SW480 (cell line): ENCODE measurements at regions not wholly inside any gene's neighbourhood (a gene's known extent, or its start where the extent isn't known, plus 50 kb on each side); places are given as distances from the start of the nearest gene placed in this dataset.

Source experiments
- DNase-seq: peaks from one replicate; pipeline ENCODE4 v3.0.0-alpha.2; 2016; ENCODE audit warnings: low spot score

DNA sequence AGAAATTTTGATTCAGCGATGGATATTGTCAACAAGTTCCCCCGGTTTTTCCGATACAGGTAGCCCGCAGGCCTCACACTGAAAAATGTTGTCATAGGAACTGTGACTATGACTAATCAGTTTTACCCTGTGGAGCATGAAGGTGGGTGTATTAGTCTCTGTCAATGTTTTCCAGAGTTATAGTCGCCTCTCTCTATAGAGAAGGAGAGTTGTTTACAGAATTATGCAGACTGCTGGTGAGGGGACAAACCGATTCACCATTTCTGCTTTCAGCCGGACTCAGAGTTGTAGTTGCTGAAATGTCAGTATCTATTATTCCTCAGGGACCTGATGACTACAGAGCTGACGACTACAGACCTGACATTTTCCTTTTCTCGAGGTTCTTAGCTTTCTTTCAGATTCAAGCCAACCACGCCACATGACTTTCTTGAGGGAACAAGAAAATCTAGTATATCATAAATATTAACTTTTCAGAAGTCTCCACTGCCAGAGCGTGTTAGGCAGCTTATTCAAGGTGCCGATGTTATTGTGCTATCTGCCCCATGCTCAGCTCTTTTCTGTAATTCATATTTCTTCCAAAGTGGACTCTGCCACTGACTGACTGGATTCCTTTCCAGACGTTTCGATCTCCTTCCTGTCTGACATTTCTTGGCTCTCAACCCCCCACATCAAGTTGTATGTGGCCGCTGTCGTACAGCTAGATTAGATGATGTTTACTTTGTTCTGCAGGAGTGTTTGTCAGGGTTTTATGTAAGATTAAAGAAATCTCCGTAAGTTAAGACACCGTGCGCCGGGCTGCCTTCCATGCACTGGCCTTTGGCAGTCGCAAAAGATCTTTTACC, 178.1 kb downstream of the FGF1 start:
- peak; percentile 22 for DNase-seq

DNA sequence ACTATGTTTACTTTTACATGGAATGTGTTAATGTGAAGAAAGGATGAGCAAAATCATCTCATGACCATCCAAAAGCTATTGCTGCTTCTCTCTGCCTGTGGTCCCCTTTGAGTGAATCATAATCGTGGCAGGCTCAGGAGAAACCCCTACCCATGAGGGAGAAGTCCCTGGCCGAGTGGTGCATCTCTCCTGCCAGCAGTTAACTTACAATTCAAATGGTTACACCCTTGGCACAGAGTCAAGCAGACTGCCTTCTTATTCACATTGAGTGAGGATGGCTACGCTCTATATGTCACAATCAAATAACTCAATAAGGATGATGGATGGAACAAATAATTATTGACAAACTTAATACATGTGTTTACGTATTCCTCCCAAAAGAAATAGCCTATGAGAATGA, 179.1 kb downstream of the FGF1 start:
- no peak for DNase-seq

DNA sequence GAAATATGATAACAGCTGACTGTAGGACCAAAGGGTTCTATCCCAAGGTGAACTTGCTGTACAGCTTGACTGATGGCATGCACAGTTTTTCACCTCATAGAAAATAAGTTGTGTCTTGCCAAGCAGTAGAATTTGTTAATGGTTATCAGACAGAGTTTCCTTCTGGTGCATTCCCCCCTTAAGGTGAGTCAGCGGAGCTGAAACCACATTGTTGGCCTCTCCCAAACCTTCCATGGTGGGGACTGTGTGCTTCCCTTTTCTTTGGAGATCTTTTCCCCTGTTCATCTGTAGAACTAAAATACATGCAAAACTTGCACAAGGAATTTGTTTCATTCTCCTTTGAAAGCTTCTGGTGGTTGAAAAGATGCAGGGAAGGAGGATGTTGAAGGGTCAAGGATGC, 179.8 kb downstream of the FGF1 start:
- peak; percentile 25 for DNase-seq

DNA sequence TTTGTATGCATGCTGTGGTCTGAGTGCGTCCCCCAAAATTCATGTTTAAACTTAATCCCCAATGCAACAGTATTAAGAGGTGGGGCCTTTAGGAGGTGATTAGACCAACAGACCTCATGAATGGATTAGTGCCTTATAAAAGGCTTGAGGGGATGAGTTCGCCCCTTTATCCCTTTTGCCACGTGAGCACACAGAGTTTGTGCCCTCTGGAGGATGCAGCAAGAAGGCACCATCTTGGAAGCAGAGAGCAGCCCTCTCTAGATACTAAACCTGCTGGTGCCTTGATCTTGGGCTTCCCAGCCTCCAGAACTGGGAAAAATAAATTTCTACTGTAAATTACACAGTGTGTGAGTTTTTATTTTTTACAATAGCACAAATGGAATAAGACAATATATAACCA, 177.1 kb upstream of the SPRY4 start:
- no peak for DNase-seq

DNA sequence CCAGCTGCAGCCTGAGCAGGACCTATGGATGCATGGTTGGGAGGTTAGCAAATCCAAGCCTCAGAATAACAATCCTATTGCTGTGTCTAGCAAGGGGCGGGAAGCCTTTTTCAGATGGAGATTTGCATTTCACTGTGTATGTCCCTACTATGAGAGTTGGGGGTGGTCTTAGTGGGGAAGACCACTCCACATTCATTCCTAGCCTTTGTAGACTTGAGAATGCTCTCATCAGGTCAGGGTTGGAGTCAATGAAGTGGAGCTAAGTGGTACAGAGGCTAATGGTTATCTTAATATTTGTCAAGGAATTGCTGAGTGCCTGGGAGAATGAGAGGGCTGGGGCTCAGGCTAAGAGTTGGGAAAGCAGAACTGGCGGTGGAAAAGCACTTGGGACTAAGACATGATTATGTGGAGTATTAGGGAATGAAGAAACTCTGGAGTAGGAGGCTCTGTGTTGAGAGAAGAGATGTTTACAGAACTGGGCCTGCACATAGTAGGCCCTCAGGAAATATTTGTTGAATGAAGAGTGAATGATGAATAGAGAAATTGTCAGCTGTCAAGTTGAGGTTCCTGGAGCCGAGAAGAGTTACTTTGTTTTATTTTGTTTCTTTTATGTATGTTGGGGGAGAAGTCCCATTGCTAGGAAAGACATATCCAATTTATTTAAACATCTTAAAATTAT, 175.5 kb upstream of the SPRY4 start:
- DNase-seq: no peak

DNA sequence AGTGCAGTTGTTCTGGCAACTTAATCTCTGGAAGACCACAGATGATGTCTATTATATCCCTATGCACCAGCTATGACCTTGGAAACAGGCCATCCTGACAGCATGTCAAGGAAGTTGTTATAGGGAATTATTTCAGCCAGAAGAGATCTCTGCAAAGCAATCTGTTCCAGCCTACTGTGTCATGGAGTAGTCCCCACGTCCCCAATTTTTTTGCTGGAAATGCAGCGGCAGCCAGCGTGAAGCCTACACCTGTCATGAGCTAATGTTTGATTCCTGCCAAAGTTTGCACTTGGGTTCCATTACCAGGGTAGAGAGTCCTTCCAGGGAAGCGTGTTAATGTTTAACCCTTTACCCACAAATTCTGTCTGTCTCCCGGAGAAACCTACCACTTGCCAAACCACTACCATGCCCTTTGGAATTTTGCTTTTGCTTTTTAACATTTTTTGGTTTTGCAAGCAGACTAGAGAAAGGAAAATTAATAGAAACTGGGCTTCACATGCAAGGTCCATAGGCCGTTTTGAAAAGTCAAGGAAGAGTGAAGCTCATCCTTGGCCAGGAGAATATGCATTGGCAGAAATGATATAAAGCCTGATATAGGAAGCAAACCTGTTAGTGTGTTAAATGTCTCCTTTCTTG, 174.9 kb upstream of the SPRY4 start:
- peak; percentile 54 for DNase-seq

DNA sequence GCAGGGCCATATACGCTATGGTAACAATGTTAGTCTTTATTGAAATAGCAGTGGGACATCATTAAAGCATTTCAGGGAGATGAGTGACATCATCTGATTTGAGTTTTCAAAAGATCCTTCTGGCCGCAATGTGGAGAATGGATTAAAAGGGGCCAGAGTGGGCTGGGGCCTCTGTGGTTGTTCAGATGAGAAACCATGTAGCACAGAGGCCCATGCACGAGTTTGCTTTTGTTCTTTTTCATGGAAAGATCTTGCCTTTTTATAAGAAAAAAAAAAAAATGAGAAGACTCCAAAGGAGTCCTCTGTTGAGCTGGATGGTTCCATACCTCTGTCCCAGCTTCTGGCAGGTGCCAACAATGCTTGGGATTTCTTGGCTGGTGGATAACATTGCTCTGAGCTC, 173.5 kb upstream of the SPRY4 start:
- DNase-seq: no peak

DNA sequence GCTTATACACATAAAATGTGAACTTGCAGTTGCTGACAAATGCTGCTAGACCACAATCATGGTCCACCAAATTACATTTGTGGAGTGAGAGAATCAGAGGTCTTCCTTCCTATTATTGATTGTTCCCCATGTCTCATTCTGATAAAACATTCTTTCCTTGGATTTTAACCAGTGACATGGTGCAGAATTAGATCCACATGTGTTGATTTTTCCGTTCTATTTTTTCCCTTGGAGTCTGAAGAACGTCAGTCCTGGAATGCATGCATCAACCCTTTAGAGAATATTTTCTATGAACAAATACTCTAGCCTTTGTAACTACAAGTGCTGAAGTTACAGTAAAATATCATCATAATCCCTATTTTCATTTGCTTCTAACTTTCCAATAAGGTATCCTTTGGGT, 170.7 kb upstream of the SPRY4 start:
- no peak for DNase-seq

DNA sequence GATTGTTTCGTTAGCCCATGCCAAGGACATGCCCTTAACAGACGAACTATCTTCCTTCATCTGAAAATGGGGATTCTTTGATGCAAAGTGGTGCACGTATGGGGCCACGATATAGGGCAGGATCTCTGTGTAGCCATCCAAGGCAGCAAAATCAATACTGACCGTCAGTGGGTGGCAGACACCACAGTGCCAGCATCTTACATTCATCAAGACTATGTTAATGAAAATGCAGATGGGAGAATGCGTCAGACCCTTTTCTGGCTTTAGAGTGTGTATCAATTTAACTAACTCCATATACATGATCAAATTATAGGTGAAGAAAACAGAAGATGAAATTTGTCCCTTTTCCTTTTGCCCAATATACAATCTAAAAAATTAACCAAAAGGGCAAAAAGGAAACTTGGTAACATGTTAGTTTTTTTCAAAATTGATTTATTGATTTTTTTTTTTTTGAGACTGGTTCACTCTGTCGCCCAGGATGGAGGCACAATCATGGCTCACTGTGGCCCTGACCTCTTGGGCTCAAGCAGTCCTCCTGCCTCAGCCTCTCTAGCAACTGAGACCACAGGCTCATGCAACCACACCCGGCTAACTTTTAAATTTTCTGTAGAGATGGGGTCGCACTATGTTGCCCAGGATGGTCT, 169.2 kb upstream of the SPRY4 start:
- no peak for DNase-seq

DNA sequence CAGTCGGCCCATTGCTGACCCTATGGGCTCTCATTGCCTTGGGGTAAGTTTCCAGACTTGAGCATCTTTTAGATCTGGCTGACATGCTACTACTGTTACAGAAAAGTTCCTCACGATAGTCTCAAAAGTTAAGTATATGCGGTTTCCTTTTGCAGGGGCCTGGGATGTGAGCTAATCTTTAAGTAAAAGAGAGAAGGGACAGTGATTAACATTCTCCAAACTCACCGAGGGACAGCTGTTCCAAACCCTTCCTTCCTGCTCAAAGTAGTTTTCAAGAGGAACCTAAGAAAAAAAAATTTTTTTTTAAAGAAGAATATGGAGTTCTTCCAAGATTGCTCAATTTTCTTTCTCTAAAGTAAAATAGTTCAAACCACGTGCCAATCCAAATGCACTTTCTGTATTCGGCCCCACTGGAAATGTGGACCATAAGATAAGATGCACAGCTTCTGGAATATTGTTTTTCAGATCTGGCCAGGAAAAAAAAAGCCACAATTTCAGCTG, 168.0 kb upstream of the SPRY4 start:
- no peak for DNase-seq

DNA sequence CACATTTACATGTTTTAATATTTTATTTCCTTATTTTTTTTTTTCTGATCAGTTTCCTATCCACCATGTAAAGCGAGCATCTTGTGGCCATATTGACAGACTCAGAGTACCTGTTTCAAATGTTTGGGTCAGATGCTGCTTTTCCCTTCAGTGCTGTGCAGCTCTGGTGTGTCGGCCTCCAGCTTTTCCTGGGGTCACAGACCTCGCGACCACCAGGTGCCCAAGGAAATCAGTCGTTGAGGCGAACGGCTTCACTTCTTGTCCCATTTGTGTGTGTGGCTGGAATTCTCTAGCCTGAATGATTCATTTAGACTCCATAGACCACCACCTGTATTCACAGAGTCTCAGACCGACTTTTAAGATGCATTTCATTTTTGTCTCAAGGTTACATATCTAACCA, 166.9 kb upstream of the SPRY4 start:
- no peak for DNase-seq

DNA sequence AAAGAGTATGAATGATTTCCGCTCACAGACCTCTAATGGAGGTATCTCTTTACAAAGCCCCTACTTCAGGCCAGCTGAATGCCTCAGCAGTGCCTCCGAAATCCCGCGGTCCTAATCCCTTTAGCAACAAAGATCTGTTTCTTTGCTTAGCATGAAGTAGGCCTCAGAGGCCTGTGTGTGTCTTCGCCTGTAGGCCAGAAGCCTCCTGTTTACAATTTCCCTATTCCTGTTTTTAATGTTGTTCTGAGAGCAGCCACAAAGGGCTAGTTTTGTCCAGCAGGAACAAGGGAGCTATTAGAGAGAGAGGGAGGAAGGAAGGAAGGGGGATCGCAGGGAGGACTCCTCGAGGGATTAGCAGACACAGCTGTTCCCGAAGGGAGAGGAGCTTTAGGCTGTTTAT, 166.4 kb upstream of the SPRY4 start:
- DNase-seq: no peak

DNA sequence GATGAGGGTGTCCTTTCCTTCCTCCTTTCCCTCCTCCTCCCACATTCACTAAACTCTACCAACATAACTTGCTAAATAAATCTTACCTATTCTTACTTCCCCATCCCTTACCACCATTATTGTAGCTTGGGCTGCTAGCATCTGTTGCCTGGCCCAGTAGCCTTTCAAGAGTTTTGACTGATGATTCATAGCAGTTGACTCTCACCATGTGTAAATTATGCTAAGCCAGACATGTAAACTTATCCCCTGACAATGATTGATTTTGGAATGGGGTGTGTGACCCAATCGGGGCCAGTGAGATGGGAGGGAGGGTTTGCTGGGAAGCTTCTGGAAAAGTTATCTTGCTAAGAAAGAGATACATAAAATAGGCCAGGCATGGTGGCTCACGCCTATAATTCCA, 161.8 kb upstream of the SPRY4 start:
- no peak for DNase-seq

DNA sequence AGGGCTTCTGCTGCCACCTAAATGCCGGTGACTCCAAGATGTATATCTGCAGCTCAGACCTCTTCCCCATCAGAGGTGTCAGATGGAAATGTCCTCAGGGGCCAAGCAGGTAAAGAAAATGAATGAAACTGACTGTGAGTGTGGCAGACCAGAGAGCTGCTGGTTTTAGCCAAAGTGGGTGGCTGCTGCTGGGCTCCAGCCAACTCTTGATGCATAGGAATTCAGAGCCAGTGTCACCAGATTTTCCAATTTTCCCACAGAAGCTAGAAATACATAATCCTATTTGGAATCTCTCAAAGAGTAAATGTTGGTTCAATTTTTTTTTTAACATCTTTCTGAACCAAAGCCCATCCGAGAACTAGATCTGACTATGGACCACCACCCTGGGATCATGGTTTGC, 161.2 kb upstream of the SPRY4 start:
- no peak for DNase-seq

DNA sequence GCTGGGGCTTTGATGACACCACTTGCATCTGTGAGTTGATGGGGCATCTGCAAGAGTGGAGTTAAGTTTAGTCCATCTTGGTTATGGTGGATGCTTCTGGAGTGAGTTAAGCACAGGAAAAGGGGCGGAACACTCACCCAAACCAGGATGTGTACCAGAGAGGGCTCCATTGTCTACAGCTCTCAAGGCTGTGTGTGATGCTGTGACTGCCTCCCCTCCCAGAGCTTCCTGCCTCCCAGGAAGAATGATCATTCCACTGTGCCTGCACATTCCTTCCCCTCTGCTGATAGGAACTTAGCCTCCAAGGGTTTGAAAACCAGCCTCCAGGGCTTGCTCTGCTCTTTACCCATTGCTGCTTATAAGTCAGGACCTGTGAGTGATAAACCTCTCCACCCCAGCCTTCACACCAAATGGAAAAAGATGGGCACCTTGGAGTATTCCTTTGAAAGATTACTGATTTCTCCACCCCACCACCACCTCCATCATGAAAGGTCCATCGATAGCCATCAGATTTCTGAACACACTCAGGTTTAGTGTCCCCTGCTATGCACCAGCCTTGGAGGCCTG, 160.1 kb upstream of the SPRY4 start:
- DNase-seq: no peak

DNA sequence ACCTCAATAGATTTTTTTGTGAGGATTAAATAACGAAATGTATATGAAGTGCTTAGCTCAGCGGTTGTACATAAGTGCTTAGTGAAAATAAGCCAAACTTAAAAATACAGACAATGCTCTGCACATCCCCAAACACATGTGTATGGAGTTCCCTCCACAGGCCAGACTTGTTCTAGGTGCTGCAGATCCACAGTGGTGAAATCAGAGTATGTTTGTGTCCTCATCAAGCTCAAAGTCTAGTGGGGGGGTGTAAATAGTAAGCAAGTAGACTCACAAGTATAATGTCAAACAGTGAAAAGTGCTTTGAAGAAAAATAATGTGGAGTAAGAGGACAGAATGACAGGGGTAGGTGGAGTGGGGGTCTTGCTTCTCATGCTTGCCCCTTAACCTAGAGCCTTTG, 157.4 kb upstream of the SPRY4 start:
- DNase-seq: no peak

DNA sequence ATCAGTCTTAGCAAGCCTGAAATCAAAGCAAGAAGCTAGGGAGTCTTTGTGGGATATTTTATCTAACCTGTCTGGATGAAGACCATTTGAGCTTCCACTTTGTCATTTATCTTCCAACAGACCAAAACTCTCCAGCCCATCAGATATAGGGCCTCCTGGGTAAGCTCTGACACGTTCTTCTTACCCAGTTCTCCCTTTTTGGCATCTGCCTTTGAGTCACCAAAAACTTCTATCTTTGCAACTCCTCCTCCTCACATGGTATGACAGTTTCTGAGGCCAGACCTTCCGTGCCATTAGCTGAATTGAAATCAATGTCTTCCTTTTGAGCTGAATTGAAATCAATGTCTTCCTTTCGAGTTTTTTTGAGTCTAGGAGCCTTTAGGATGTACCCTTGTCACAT, 156.6 kb upstream of the SPRY4 start:
- no peak for DNase-seq

DNA sequence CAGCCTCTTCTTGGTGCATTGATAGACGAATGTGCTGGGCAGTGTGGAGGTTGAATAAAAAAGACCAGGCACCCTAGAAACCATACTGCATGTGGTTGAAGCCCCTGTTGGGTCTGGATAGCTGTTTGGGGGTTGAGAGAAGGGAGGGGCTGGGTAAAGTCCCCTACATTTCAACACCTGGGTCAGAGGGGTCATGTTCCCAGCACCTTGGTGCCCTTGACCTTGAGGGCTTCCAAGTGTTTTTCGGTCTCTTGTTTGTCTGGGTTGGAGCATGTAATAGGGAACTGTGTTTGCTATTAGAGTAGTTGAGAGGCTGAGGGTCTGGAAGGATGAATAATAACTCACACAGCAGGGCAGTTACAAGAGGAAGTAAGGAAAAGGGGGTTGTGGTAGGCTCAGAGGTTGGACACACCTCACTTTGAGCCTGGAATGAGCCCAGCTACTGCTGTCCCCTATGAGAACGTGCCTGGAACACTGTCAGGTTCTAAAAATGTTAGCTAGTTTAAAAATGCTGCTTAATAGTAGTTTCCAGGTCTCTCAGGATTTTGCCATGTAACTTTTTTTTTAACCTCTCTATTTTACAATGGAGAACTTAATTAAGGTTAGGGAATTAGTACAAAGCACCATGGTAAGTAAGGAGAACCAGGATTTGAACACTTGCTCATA, 155.2 kb upstream of the SPRY4 start:
- no peak for DNase-seq

DNA sequence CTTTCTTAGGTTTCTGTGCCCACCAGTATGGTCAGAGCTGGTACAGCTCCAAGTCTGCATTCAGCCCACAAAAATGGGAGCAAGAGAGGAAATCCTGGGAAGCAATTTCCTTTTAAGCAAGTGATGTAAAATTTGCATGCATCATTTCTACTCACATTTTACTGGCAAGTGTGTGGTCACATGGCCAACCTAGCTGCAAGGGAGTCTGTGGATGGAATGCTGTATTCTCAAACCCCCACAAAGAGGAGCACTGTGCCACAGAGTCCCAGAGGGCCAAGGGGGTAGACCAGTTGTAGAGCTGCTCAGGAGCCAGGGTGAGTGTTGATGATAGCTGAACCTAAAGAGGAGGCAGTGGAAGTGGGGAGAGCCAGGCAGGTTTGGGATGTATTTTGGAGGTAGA, 154.3 kb upstream of the SPRY4 start:
- DNase-seq: no peak

DNA sequence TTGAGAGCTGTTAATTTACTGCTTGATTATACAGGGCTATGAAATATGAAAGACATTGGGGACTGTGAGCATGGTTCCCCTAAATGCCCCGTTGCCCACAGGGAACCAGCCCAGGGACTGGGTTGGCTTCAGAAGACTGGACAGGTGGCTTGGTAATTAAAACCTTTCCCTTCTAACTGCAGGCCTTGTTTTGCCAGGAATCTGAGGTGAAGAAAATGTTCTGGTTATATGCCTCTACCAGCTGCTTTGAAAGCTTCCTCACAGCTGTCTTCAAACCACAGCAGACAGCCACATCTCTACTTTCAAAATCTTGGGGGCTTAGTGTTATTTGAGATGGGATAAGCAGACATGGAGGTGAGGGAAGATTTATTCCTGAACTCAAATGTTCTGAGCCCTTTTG, 153.3 kb upstream of the SPRY4 start:
- DNase-seq: no peak

DNA sequence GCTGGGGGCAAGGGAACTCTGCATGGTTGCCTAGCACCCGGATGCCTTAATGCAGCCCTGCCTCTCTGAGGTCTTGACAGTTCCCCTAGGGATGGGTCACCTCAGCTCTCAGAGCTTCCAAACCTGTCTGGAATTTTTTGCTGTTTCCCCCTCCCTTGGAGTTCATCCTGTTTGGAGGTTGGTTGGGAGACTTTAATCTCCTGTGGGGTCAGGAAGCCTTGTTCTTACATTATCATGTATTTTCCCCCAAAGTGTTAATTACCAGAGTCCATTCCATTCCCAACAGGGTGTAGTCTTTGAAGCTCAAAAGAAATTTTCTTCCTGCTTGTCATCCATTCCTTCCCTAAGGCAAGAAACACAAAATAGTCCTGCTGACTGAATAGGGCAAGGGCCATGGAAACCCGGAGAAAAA, 150.3 kb upstream of the SPRY4 start:
- no peak for DNase-seq
